ENCODE measurements at regions not wholly inside any gene's neighbourhood (a gene's known extent, or its start where the extent isn't known, plus 50 kb on each side); places are given as distances from the start of the nearest gene placed in this dataset.

- no peak for TF ChIP-seq CTCF (IDR thresholded peaks at IDR 0.05 in 2 of 3, conservative IDR thresholded peaks at IDR 0.05 in 1 of 3; ENCODE audit: borderline replicate concordance in 1 of 3, insufficient read depth in 1 of 3, low read depth in 2 of 3, low read length in 2 of 3)
Measured at GRCh38 chr15:100710744-100711515, 108.5 kb downstream of the ASB7 start (continued).

GRCh38 chr15:100711516-100712021 is 109.2 kb downstream of the ASB7 start:
- H3K27ac ChIP-seq (ENCODE audit: low read depth, low read length), result peak overlapping the region; percentile 92
- ATAC-seq, result no peak
- no TSS peak for BruUV-seq (replicated peaks)
- no peaks in the 10 kb centered on the region for H4K20me1 ChIP-seq (ENCODE audit: insufficient read depth)
- peaks cover 47 to 61% of the 10 kb centered on the region in 2 experiments for H3K4me1 ChIP-seq (ENCODE audit: control insufficient read depth in 1 of 2, insufficient read depth in 2 of 2, low read length in 2 of 2)
- RAD21 ChIA-PET (ENCODE audit: low non-redundant PET in 1 of 2, low total read pairs in 2 of 2, uncharacterized antibody in 2 of 2, unreplicated experiment in 2 of 2), result interaction anchor here in 1 of 2 experiments (1.7 kb wide), 1 partner anchor 10 kb away, joined by 4 read pairs; no protein-coding TSS in a partner anchor
- no peak overlapping the region for H2AFZ ChIP-seq (ENCODE audit: low read depth, low read length, poor library complexity, severe bottlenecking)
- H3K27me3 ChIP-seq (ENCODE audit: insufficient read depth, low read length), result no peaks in the 10 kb centered on the region
- POLR2A ChIA-PET, result interaction anchor here (0.6 to 4.5 kb wide), 2 partner anchors 11 to 55 kb away, joined by 3 to 29 read pairs; no protein-coding TSS in a partner anchor
- peak overlapping the region; percentile 68 for H3K9ac ChIP-seq (ENCODE audit: low read length)
- no peak overlapping the region for H3K4me3 ChIP-seq (replicated peaks in 1 of 2; ENCODE audit: low read depth in 1 of 2, low read length in 2 of 2)
- no peaks in the 10 kb centered on the region for H3K79me2 ChIP-seq (ENCODE audit: insufficient read depth, low read length)
- H3K9me2 ChIP-seq (ENCODE audit: insufficient read depth), result no peaks in the 10 kb centered on the region
- intact Hi-C loops (cut with micrococcal nuclease), result no loop called here
- no peaks in the 10 kb centered on the region; a peak in 1 of 4 replicates for H3K36me3 ChIP-seq (ENCODE audit: control insufficient read depth in 1 of 2, insufficient read depth in 2 of 2, low read length in 2 of 2)
- DNase-seq (ENCODE audit: low read depth, low spot score), result no peak
- CTCF ChIA-PET, result no interaction called here
- H3K9me3 ChIP-seq (ENCODE audit: control insufficient read depth in 1 of 2, insufficient read depth in 1 of 2, low read depth in 1 of 2, low read length in 2 of 2), result no peaks in the 10 kb centered on the region
- peak overlapping the region; percentile 35 for H3K4me2 ChIP-seq (ENCODE audit: low read length)
- TF ChIP-seq YY1 (IDR thresholded peaks at IDR 0.05; ENCODE audit: extremely low read depth, insufficient replicate concordance, low read depth, low read length) (no peak), SIN3A (IDR thresholded peaks at IDR 0.05; ENCODE audit: low read depth) (no peak), MAX (IDR thresholded peaks at IDR 0.05) (no peak), CEBPB (IDR thresholded peaks at IDR 0.05; ENCODE audit: low read depth) (no peak), EZH2 (IDR thresholded peaks at IDR 0.05) (no peak), EZH2phosphoT487 (IDR thresholded peaks at IDR 0.05; ENCODE audit: borderline replicate concordance) (no peak), RAD21 (IDR thresholded peaks at IDR 0.05; ENCODE audit: low read depth) (no peak), CBX3 (IDR thresholded peaks at IDR 0.05; ENCODE audit: low read depth) (no peak), ZNF274 (IDR thresholded peaks at IDR 0.05; ENCODE audit: low read depth, low read length) (no peak), TCF7L2 (IDR thresholded peaks at IDR 0.05; ENCODE audit: borderline replicate concordance, extremely low read depth, insufficient read depth, insufficient read length) (no peak), SP1 (IDR thresholded peaks at IDR 0.05; ENCODE audit: low read depth) (no peak), ELF1 (IDR thresholded peaks at IDR 0.05; ENCODE audit: borderline replicate concordance, low read depth) (no peak), SRF (IDR thresholded peaks at IDR 0.05; ENCODE audit: low read depth) (no peak), EGR1 (IDR thresholded peaks at IDR 0.05; ENCODE audit: low read depth) (no peak), ZBTB33 (IDR thresholded peaks at IDR 0.05; ENCODE audit: extremely low read depth, insufficient replicate concordance, low read length) (no peak)
